Esophagus squamous epithelium (tissue), 5 donors: ENCODE measurements at regions not wholly inside any gene's neighbourhood (a gene's known extent, or its start where the extent isn't known, plus 50 kb on each side); places are given as distances from the start of the nearest gene placed in this dataset.

Source experiments
- DNase-seq: peaks from one replicate; lab custom pipeline; 2025; lab: John Stamatoyannopoulos, UW
- H3K27ac ChIP-seq, 4 donors: fragments of 200-600 bp; sonication (generic); one replicate each; pipeline ENCODE4 v1.5.1; 2016 to 2019; ENCODE audit warnings: mild to moderate bottlenecking in 1 of 4
- H3K27me3 ChIP-seq, 4 donors: fragments of 200-600 bp; sonication (generic); 1 replicate in 3 of 4; 2 replicates in 1 of 4; pipeline versions ENCODE4 v1.5.1 to v1.6.0; 2017 to 2021; ENCODE audit warnings: antibody characterized with exemption in 1 of 4
- H3K36me3 ChIP-seq, 3 donors: fragments of 200-600 bp; sonication (generic); one replicate each; pipeline ENCODE4 v1.5.1; 2016 to 2019
- H3K4me1 ChIP-seq, 3 donors: fragments of 200-600 bp; sonication (generic); one replicate each; pipeline ENCODE4 v1.5.1; 2017 to 2019
- H3K4me3 ChIP-seq, 4 donors: fragments of 200-600 bp; sonication (generic); 1 replicate in 3 of 4; 2 replicates in 1 of 4; pipeline ENCODE4 v1.5.1; 2016 to 2019; ENCODE audit warnings: mild to moderate bottlenecking in 2 of 4, moderate library complexity in 1 of 4
- H3K9me3 ChIP-seq, 3 donors: fragments of 200-600 bp; sonication (generic); one replicate each; pipeline ENCODE4 v1.5.1; 2016 to 2019
- CTCF ChIP-seq, 6 experiments: fragments of 450-650 bp in 4 of 6; fragments of 200-600 bp in 2 of 6; sonication (generic) in 2 of 6; IDR thresholded peaks; one replicate each; pipeline ENCODE4 v1.5.1; 2016 to 2019; ENCODE audit warnings: antibody characterized with exemption in 6 of 6, mild to moderate bottlenecking in 4 of 6, moderate library complexity in 4 of 6
- POLR2A ChIP-seq, 4 donors: fragments of 450-650 bp; IDR thresholded peaks; one replicate each; pipeline ENCODE4 v1.6.1; 2017; ENCODE audit warnings: antibody characterized with exemption in 4 of 4, mild to moderate bottlenecking in 4 of 4, moderate library complexity in 3 of 4
- WGBS, 2 donors: methylation state at CpG; one replicate each; pipeline ENCODE4 v1.1.5; 2018; 5-methylcytosine and 5-hydroxymethylcytosine counted together
- intact Hi-C: fragments of 100-400 bp; cut with DNase I; formaldehyde crosslinking; loops from one replicate; pipeline ENCODE4 v1.15.0; 2022
- donor health status: DM: yes; HTN: yes; CAD: no.

- no peak for DNase-seq
Measured at GRCh38 chr2:38146907-38147307, 71.0 kb upstream of the CYP1B1 start.

GRCh38 chr2:38146275-38146906 lies 70.4 kb upstream of the CYP1B1 start:
- peaks cover 8 to 22% (median 14%) of the 10 kb centered on the region in 3 donors for H3K4me1 ChIP-seq
- H3K36me3 ChIP-seq, result no peaks in the 10 kb centered on the region
- no peak overlapping the region for H3K4me3 ChIP-seq
- no peaks in the 10 kb centered on the region for H3K9me3 ChIP-seq
- WGBS, 2 donors, result 43% methylated on average over 7 of the region's 7 CpGs; no CpG with 5 or more reads in 1 of the 2 donors
- TF ChIP-seq CTCF (IDR thresholded peaks at IDR 0.05) (no peak), POLR2A (IDR thresholded peaks at IDR 0.05) (no peak)
- DNase-seq, result no peak
- intact Hi-C loops, result no loop called here
- peak overlapping the region; percentile 62 to 87 (median 80) for H3K27ac ChIP-seq
- H3K27me3 ChIP-seq, result no peaks in the 10 kb centered on the region

More at GRCh38 chr2:38146907-38147307, 71.0 kb upstream of the CYP1B1 start:
- Histone ChIP-seq H3K4me3 (no peak overlapping the region), H3K27ac (peak overlapping the region; percentile 62 to 87 (median 80)), H3K27me3 (no peaks in the 10 kb centered on the region), H3K36me3 (no peaks in the 10 kb centered on the region), H3K9me3 (no peaks in the 10 kb centered on the region), H3K4me1 (peaks cover 8 to 22% (median 14%) of the 10 kb centered on the region in 3 donors)
- no peak for TF ChIP-seq POLR2A (IDR thresholded peaks at IDR 0.05)
- TF ChIP-seq CTCF (IDR thresholded peaks at IDR 0.05), result no peak
- intact Hi-C loops, result no loop called here
- WGBS, 2 donors, result 32 to 45% methylated on average over 3 of the region's 3 CpGs

GRCh38 chr2:38145236-38145635 lies 69.3 kb upstream of the CYP1B1 start:
- WGBS, 2 donors, result 73 to 82% methylated on average over 3 of the region's 3 CpGs

GRCh38 chr2:38142627-38143026 lies 66.7 kb upstream of the CYP1B1 start:
- Histone ChIP-seq H3K9me3 (no peaks in the 10 kb centered on the region), H3K4me3 (no peak overlapping the region), H3K4me1 (peaks cover 8 to 15% (median 11%) of the 10 kb centered on the region in 3 donors), H3K36me3 (no peaks in the 10 kb centered on the region), H3K27ac (no peak overlapping the region), H3K27me3 (no peaks in the 10 kb centered on the region)
- no peak for TF ChIP-seq POLR2A (IDR thresholded peaks at IDR 0.05)
- TF ChIP-seq CTCF (IDR thresholded peaks at IDR 0.05), result no peak
- intact Hi-C loops, result no loop called here
- no peak for DNase-seq
- 89 to 90% methylated on average over 4 of the region's 4 CpGs for WGBS, 2 donors

More at GRCh38 chr2:38145236-38145635, 69.3 kb upstream of the CYP1B1 start:
- Histone ChIP-seq H3K9me3 (no peaks in the 10 kb centered on the region), H3K36me3 (no peaks in the 10 kb centered on the region), H3K27ac (peak overlapping the region in 1 of 4 donors; percentile 18), H3K27me3 (no peaks in the 10 kb centered on the region), H3K4me1 (peaks cover 8 to 22% (median 14%) of the 10 kb centered on the region in 3 donors), H3K4me3 (no peak overlapping the region)
- DNase-seq, result no peak
- intact Hi-C loops, result no loop called here
- no peak for TF ChIP-seq POLR2A (IDR thresholded peaks at IDR 0.05)
- TF ChIP-seq CTCF (IDR thresholded peaks at IDR 0.05), result no peak

- Histone ChIP-seq H3K27me3 (no peaks in the 10 kb centered on the region), H3K27ac (no peak overlapping the region), H3K36me3 (no peaks in the 10 kb centered on the region), H3K4me1 (peaks cover 1 to 4% (median 3%) of the 10 kb centered on the region in 3 donors), H3K4me3 (no peak overlapping the region), H3K9me3 (no peaks in the 10 kb centered on the region)
- TF ChIP-seq CTCF (IDR thresholded peaks at IDR 0.05) (no peak), POLR2A (IDR thresholded peaks at IDR 0.05) (no peak)
- intact Hi-C loops, result no loop called here
- 78 to 81% methylated on average over 4 of the region's 4 CpGs for WGBS, 2 donors
- no peak for DNase-seq
Measured at GRCh38 chr2:38141501-38141900, 65.5 kb upstream of the CYP1B1 start.
